GM10266 (cell line): ENCODE measurements at regions not wholly inside any gene's neighbourhood (a gene's known extent, or its start where the extent isn't known, plus 50 kb on each side); places are given as distances from the start of the nearest gene placed in this dataset.

Experiments
- DNase-seq: peaks from one replicate; pipeline ENCODE4 v3.0.0; 2012; ENCODE audit errors: extremely low spot score
- TF ChIP-seq, protein P1 (sequence below): IDR thresholded peaks from 2 replicates; pipeline ENCODE4 v1.5.1; 2012; ENCODE audit warnings: mild to moderate bottlenecking, low read depth; ENCODE audit not compliant: control insufficient read depth, insufficient read depth; ENCODE audit errors: missing control alignments

DNA sequence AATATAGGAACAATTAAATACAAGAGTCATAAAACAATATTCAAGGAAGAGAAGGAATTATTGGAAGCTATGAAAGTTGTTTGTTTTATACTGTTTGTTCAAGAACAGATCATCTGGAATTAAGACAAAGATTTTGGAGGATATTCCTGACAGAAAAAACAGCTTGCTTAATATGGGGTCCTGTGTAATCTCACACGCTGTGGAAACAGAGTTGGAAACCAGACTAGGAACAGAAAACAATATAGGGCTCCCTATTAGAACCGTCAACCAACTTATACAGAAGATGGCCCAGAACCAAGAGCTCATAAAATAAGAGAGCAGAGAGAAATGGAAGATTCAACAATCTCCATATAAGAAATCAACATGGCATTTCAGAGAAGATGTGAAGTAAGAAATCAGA, 156.0 kb downstream of the PCDH18 start:
- TF ChIP-seq, protein P1, sequence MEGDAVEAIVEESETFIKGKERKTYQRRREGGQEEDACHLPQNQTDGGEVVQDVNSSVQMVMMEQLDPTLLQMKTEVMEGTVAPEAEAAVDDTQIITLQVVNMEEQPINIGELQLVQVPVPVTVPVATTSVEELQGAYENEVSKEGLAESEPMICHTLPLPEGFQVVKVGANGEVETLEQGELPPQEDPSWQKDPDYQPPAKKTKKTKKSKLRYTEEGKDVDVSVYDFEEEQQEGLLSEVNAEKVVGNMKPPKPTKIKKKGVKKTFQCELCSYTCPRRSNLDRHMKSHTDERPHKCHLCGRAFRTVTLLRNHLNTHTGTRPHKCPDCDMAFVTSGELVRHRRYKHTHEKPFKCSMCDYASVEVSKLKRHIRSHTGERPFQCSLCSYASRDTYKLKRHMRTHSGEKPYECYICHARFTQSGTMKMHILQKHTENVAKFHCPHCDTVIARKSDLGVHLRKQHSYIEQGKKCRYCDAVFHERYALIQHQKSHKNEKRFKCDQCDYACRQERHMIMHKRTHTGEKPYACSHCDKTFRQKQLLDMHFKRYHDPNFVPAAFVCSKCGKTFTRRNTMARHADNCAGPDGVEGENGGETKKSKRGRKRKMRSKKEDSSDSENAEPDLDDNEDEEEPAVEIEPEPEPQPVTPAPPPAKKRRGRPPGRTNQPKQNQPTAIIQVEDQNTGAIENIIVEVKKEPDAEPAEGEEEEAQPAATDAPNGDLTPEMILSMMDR: no peak
- DNase-seq: no peak

DNA sequence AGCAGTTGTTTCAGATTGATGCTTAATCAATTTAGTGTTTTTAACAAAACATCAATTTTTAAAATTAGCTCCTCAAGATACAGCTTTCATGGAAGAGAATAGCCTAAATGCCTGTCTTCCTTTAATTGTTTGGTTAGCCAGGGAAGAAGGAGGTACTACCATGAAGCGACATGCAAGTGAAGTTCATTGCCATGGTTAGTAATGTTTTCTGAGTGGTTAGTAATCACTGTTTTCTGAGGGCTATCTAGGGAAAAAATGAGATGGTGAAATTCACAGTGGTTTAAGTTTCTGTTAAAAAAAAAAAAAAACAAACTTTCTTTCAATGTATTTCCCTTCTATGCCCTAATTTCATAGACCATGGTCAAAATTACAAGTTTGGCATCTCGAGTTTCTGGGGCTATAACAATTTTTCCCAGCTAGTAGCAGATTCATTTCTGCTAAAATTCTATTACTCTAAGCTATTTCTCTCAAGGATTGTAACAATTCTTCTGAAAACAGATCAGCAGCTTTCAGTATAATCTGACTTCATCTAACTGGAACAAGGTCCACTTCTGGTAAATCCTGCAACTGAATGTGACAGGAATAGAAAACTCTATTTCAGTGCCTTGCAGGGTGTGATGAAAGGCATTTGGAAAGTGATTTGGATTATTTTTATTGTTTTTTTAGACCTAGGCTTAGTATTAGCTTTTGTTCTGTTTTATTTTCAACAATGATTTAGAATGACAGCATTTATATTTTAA, 157.0 kb downstream of the PCDH18 start:
- DNase-seq: no peak
- TF ChIP-seq, protein P1: no peak

DNA sequence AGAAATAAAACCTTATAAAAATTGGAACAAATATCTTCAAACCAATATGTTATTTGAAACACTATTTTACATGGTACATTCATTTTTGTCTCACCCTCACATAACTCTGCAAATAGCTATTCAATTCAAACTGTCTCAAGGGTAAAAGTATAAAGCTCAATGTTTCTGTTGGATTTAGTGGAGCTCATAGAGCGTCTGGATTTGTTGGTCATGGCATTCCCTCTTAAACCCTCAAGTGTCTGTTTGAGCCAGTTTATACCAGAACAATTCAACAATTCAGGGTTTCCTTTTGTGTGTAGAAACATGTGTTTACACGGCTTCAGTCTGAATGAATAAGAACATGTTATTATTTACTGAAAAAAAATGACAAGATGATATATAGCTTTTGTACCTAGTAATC, 161.6 kb downstream of the PCDH18 start:
- TF ChIP-seq, protein P1: no peak
- no peak for DNase-seq

DNA sequence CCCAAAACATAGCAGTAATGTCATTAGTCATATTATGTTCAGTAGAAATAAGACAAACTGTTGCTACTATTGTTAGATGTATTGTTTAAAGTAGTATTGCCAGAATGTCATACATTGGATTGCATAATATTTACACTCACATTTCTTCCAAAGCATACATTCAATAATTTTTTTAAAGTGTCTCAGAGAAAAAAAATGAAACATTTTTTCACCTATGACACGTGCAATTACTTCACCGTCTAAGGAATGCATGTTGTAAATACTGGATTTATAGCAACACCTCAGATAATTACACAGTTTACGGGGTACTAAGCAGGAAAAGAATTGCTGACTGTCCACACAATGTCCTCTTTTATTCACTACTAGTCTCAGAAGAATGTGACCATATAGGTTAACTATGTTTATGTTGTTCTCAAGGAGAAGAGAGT, 162.1 kb downstream of the PCDH18 start:
- TF ChIP-seq, protein P1: no peak
- DNase-seq: no peak

DNA sequence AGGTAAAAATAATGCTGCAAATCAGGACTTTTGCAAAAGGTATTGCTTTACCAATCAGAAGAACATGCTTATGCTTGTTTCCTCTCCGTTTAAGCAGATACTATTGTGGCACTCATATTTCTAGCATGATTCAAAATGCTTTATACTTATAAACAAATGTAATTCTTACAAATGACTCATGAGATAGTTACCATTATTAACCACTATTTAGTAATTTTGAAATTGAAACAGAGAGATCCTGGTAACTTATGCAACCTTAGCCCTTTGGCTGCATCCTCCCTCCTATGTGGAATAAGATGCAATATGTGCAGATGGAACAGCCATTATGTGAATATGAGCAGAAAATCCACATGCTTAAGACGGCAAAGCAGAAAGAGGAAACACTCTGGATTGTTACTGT, 164.7 kb downstream of the PCDH18 start:
- TF ChIP-seq, protein P1: no peak
- DNase-seq: no peak

DNA sequence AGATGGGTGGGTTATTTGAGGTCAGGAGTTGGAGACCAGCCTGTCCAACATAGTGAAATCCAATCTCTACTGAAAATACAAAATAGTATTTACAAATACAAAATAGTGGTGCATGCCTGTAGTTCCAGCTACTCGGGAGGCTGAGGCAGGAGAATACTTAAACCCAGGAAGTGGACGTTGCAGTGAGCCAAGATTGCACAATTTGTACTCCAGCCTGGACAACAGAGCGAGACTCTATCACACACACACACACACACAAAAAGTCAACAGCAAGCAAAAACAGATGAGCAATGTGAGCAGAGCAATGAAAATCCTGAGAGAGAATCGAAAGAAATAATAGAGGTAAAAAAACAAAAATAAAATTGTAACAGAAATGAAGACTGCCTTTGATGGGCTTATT, 168.8 kb downstream of the PCDH18 start:
- no peak for DNase-seq

DNA sequence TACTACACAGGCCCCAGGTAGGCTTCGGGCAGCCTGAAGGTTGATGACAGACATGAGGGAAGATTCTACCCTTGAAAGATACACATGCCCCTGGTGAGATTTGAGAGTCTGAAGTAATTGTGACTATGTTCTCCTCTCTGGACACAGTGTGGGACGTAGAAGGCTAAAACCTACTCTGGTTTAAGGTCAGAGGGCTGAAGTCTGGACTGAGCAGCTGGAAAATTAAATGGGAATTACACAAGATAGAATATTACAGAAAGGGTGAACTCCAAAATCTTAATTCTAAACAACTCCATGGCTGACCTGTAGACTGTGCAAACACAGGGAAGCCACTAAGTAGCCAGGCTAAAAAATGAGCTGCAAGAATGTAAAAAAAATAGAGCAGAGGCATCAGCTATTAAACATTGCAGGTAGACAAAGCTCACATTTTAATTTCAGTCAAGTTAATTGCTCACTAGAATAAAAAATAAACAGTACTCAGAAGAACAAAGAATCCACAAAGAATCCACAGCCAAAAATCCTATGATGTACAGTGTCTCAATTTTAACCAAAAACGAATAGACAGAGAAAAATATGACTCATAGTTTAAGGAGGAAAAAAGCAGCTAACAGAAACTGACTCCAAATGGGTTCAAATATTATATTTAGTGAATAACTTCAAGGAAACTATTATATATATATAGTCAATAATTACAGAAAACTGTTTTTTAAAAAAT, 170.4 kb downstream of the PCDH18 start:
- TF ChIP-seq, protein P1: no peak
- DNase-seq: no peak

More for the DNA sequence above, 168.8 kb downstream of the PCDH18 start:
- TF ChIP-seq, protein P1: no peak
